ENCODE measurements at regions not wholly inside any gene's neighbourhood (a gene's known extent, or its start where the extent isn't known, plus 50 kb on each side); places are given as distances from the start of the nearest gene placed in this dataset.

DNA sequence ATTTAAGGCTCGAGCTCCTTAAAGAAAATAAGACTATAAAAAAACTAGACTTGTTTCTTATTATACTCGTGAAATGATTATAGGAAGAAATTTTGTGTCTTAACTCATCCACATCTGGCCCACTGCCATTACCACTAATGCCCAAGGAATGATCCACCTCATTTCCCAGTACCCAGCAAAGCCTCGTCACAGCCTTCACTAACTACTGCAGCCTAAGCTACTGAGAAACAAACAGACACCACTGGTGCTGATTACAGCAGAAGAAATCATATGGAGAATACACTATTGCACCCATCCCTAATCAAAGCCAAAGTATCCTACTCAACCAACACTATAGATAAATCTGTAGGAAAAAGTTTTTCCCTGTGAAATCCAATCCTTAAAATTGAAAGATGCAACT, 205.3 kb upstream of the NAV3 start:
- Histone ChIP-seq H3K36me3 (ENCODE audit: control insufficient read depth in 2 of 2, extremely low read depth in 1 of 2, insufficient read depth in 2 of 2, low read length in 2 of 2) (no peaks in the 10 kb centered on the region), H4K20me1 (replicated peaks; ENCODE audit: control insufficient read depth, extremely low read depth, insufficient read depth, low read length) (no peaks in the 10 kb centered on the region), H3K9ac (replicated peaks; ENCODE audit: extremely low read depth, insufficient read depth, low read length) (no peak overlapping the region), H3K27ac (ENCODE audit: insufficient read depth, low read depth, low read length) (no peak overlapping the region), H3K4me2 (ENCODE audit: insufficient read depth, low read length) (no peak overlapping the region), H3K9me3 (replicated peaks; ENCODE audit: control insufficient read depth, insufficient read depth, low read length) (no peaks in the 10 kb centered on the region), H3K4me3 (replicated peaks in 1 of 3; ENCODE audit: insufficient read depth in 1 of 3, low read depth in 1 of 3, low read length in 3 of 3) (no peak overlapping the region), H3K4me1 (ENCODE audit: control insufficient read depth, extremely low read depth, insufficient read depth, low read length) (no peaks in the 10 kb centered on the region), H2AFZ (ENCODE audit: low read depth, low read length) (no peak overlapping the region), H3K27me3 (ENCODE audit: control insufficient read depth in 2 of 2, insufficient read depth in 2 of 2, low read length in 2 of 2) (no peaks in the 10 kb centered on the region), H3K9me1 (replicated peaks; ENCODE audit: control insufficient read depth, extremely low read depth, insufficient read depth, low read length) (no peaks in the 10 kb centered on the region), H3K79me2 (ENCODE audit: control insufficient read depth, insufficient read depth, low read length) (no peaks in the 10 kb centered on the region)
- intact Hi-C loops (cut with micrococcal nuclease) = no loop called here
- FAIRE-seq (no peak), DNase-seq (ENCODE audit: low read depth, low spot score) (no peak)
- TF ChIP-seq POLR2A (IDR thresholded peaks at IDR 0.05; ENCODE audit: low read depth, low read length) (no peak), EZH2 (IDR thresholded peaks at IDR 0.05; ENCODE audit: borderline replicate concordance, low read depth, low read length, severe bottlenecking) (no peak), JUN (IDR thresholded peaks at IDR 0.05; ENCODE audit: borderline replicate concordance, insufficient read depth, insufficient read length, low read depth) (no peak), POLR2AphosphoS5 (IDR thresholded peaks at IDR 0.05; ENCODE audit: insufficient read depth, low read depth, low read length) (no peak)
- TF ChIP-seq, protein P1, sequence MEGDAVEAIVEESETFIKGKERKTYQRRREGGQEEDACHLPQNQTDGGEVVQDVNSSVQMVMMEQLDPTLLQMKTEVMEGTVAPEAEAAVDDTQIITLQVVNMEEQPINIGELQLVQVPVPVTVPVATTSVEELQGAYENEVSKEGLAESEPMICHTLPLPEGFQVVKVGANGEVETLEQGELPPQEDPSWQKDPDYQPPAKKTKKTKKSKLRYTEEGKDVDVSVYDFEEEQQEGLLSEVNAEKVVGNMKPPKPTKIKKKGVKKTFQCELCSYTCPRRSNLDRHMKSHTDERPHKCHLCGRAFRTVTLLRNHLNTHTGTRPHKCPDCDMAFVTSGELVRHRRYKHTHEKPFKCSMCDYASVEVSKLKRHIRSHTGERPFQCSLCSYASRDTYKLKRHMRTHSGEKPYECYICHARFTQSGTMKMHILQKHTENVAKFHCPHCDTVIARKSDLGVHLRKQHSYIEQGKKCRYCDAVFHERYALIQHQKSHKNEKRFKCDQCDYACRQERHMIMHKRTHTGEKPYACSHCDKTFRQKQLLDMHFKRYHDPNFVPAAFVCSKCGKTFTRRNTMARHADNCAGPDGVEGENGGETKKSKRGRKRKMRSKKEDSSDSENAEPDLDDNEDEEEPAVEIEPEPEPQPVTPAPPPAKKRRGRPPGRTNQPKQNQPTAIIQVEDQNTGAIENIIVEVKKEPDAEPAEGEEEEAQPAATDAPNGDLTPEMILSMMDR (IDR thresholded peaks at IDR 0.05; ENCODE audit: extremely low read depth in 1 of 2, insufficient read depth in 1 of 2, low read depth in 1 of 2, low read length in 2 of 2) = no peak
- TF ChIP-seq, protein P2, sequence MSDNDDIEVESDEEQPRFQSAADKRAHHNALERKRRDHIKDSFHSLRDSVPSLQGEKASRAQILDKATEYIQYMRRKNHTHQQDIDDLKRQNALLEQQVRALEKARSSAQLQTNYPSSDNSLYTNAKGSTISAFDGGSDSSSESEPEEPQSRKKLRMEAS (IDR thresholded peaks at IDR 0.05; ENCODE audit: insufficient read depth, insufficient read length) = no peak
- CTCF ChIA-PET = interaction anchor here (0.6 to 0.7 kb wide), 2 partner anchors 10 to 473 kb away, joined by 3 read pairs; no protein-coding TSS in a partner anchor
- dilution Hi-C loops (cut with MboI; ENCODE audit: extremely low pct_ligation_motif_present, low sequenced_read_pairs) = no loop called here
- POLR2A ChIA-PET = no interaction called here
- BruUV-seq (replicated peaks) = no TSS peak

DNA sequence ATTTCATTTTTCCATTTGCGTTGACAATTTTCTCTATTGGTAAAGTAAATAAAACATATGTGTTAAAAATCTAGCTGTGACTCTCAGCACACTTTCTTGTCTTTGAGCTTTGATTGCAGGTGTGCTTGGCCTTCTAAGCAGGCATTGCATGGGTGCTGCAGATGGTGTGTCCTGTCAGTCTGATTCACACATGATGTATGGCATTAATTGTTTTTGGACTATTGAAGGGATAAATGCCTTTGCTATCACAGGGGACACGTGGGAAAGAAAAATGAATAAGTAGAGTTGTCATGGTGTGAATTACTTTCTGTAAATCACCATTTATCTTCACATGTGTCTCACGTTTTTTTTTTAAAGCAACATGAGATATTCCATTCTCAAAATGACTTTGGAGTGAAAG, 211.3 kb upstream of the NAV3 start:
- no peaks in the 10 kb centered on the region for H3K9me1 ChIP-seq (replicated peaks; ENCODE audit: control insufficient read depth, extremely low read depth, insufficient read depth, low read length)
- dilution Hi-C loops (cut with MboI; ENCODE audit: extremely low pct_ligation_motif_present, low sequenced_read_pairs) = no loop called here
- H3K9ac ChIP-seq (replicated peaks; ENCODE audit: extremely low read depth, insufficient read depth, low read length) = no peak overlapping the region
- DNase-seq (ENCODE audit: low read depth, low spot score) (no peak), FAIRE-seq (no peak)
- H2AFZ ChIP-seq (ENCODE audit: low read depth, low read length) = no peak overlapping the region
- TF ChIP-seq EZH2 (IDR thresholded peaks at IDR 0.05; ENCODE audit: borderline replicate concordance, low read depth, low read length, severe bottlenecking) (no peak), FOS (IDR thresholded peaks at IDR 0.05; ENCODE audit: borderline replicate concordance, insufficient read depth, low read length) (no peak)
- ChIA-PET POLR2A (no interaction called here), CTCF (interaction anchor here (1.1 kb wide), 1 partner anchor 609 kb away, joined by 4 read pairs; no protein-coding TSS in a partner anchor)
- intact Hi-C loops (cut with micrococcal nuclease) = loop anchor here (5.0 kb wide), 1 partner anchor 308 kb away; no protein-coding TSS in a partner anchor
- no TSS peak for BruUV-seq (replicated peaks)
- no peaks in the 10 kb centered on the region for H3K36me3 ChIP-seq (ENCODE audit: control insufficient read depth in 2 of 2, extremely low read depth in 1 of 2, insufficient read depth in 2 of 2, low read length in 2 of 2)
- no peak overlapping the region for H3K4me2 ChIP-seq (ENCODE audit: insufficient read depth, low read length)
- no peaks in the 10 kb centered on the region for H3K27me3 ChIP-seq (ENCODE audit: control insufficient read depth in 2 of 2, insufficient read depth in 2 of 2, low read length in 2 of 2)
- H3K4me1 ChIP-seq (ENCODE audit: control insufficient read depth, extremely low read depth, insufficient read depth, low read length) = no peaks in the 10 kb centered on the region
- no peaks in the 10 kb centered on the region for H3K9me3 ChIP-seq (replicated peaks; ENCODE audit: control insufficient read depth, insufficient read depth, low read length)
- H4K20me1 ChIP-seq (replicated peaks; ENCODE audit: control insufficient read depth, extremely low read depth, insufficient read depth, low read length) = no peaks in the 10 kb centered on the region
- H3K27ac ChIP-seq (ENCODE audit: insufficient read depth, low read depth, low read length) = no peak overlapping the region
- H3K79me2 ChIP-seq (ENCODE audit: control insufficient read depth, insufficient read depth, low read length) = no peaks in the 10 kb centered on the region
- H3K4me3 ChIP-seq (replicated peaks in 1 of 3; ENCODE audit: insufficient read depth in 1 of 3, low read depth in 1 of 3, low read length in 3 of 3) = no peak overlapping the region

Measured in endothelial cell of umbilical vein (primary cell).